GM12801 (cell line): ENCODE measurements at regions not wholly inside any gene's neighbourhood (a gene's known extent, or its start where the extent isn't known, plus 50 kb on each side); places are given as distances from the start of the nearest gene placed in this dataset.

Source experiments
- CTCF ChIP-seq: IDR thresholded peaks from one replicate; pipeline ENCODE4 v1.5.1; 2011; ENCODE audit warnings: control low read depth; ENCODE audit not compliant: insufficient read length; ENCODE audit errors: extremely low read depth

- TF ChIP-seq CTCF, result no peak
Observed at GRCh38 chr17:77593081-77593480, 365.4 kb upstream of the TNRC6C start.

DNA sequence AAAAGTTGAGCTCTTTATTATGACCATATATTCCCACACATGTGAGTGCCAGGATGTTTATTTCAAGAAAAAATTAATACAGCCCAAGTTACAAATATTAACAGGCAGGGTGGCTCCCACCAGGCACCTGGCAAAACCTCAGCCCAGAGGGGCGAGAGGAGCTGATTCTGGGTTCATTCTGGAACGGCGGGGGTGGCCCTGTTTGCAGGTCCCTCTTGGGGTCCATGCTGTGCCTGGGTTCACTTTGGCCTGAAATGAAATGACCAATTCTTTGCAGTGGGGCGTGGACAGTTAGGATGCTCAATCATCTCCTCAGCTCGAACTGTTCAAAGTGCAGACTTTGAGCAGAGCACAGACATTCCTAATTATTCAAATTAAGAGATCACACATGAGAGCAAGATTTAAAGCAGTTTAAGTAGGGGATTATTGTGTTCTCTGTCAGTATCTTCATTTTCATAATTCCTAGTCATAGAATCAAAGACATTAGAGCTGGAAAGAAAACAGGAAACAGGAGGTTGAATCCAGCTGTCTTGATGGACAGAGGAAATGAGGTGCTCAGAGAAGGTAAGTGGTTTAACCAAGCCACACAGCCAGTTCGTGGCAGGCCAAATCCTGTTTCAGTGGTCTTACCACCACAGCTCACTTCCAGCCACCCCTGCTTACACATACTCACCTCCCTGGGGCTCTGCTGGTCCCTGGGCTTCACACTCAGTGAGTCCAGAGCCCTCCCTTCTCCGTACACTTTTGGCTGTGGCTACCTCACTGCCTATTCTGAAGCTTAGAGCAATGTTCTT lies 363.9 kb upstream of the TNRC6C start:
- no peak for TF ChIP-seq CTCF

DNA sequence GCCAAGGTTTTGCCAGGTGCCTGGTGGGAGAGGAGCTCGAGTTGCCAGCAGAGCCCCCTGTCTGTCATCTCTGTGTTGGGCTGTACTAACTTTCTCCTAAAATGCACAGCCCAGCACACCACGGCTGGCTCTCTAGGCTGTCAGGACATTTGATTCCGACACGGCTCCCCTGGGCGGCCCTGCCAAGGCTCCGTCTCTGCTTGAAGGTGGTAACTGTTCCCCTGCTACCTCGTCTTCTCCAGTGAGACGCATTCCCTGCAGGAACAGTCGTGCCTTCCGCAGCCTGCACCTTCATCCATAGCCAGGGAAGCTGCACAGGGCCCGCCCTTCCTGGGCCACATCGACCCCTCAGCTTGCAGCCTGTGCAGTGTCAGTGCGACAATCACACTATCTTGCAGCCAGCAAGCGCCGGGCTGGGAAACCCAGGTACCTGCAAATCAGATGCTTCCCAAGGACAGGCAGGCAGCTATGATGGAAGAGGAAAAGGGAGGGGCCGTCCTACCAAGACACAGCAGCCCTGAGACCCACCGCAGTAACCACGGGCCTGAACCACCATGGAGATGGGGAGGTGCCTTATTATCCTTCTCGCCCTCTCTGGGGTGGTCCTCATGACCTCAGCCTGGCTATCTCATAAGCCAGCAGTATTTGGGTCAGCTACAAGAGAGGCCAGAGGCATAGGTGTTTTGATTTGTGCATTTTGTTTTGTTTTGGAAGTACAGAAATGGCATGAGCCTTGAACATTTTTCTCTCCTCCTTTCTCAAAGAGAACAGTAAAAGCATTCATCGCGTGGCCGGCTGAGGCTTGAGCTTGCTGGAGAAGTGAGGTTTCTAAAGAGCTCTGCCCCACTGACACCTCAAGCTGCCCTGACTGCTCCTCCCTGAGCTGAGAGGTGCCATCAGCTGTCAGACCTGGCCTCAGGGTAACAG lies 361.7 kb upstream of the TNRC6C start:
- no peak for TF ChIP-seq CTCF

DNA sequence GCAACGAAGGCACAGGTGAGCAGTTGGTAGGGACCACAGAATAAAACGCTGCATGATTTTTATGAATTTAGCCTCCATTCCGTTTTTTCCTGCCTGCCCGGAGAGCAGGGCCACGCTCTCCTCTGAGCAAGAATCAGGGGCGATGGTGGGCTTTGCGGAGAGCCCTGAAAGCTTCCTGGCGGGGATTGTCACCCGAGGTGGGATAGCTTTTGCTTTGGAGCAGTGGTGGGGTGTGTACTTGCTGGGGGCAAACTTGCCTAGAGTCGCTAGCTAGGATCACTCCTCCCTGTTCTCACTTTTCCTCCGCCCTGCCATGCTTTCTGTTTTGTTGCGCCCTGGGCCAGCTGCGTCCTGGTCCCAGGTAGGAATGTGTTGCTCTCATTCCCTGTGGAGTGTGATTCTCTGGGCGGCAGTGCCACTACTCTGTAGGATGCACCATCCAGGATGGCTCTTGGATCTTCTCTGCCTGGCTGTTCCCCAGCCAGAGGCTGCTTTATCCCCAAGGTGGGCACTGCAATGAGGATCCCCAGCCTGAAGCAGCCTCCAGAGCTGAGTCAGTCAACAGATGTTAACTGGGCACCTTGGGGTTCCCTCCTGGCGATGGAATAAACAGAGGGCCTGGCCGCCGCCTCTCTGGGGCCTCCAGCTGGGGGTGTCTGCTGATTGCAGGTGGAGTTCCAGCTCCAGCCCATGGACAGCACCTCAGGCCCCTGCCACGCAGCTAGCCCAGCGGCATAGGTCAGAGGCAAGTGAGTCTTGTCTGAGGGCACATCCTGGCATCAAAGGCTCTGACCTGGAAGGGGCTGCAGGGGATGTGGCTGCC lies 360.9 kb upstream of the TNRC6C start:
- no peak for TF ChIP-seq CTCF

- TF ChIP-seq CTCF, result no peak
Observed at GRCh38 chr17:77598241-77598620, 360.3 kb upstream of the TNRC6C start.

- no peak for TF ChIP-seq CTCF
Observed at GRCh38 chr17:77599699-77600098, 358.8 kb upstream of the TNRC6C start.

DNA sequence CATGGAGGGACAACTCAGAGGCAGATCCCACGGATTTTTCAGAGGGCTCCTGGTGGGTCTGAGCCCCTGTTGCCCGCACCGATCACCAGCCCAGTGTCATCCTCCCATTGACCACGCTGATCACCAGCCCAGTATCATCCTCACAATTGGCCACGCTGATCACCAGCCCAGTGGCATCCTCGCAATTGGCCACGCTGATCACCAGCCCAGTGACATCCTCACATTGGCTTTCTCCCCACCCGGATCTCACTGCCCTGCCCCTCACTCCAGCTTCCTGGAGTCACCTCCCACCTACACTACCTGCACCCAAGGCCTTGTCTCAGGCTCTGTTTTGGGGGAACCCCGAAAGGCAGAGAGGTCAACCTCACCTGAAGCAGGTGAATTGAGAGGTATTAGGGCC lies 358.2 kb upstream of the TNRC6C start:
- no peak for TF ChIP-seq CTCF
